ENCODE measurements at regions not wholly inside any gene's neighbourhood (a gene's known extent, or its start where the extent isn't known, plus 50 kb on each side); places are given as distances from the start of the nearest gene placed in this dataset.

- no peak overlapping the region for H3K27ac ChIP-seq (ENCODE audit: low read length)
- TF ChIP-seq CTCF (IDR thresholded peaks at IDR 0.05), result no peak
- intact Hi-C loops (cut with micrococcal nuclease), result no loop called here
- no peaks in the 10 kb centered on the region for H3K27me3 Mint-ChIP-seq (ENCODE audit: low read depth in 2 of 2)
- no peak for DNase-seq
- H3K4me3 ChIP-seq (ENCODE audit: low read length), result no peak overlapping the region
- H3K9me3 Mint-ChIP-seq, result peaks cover 6 to 7% of the 10 kb centered on the region in 2 donors
- H3K36me3 ChIP-seq (ENCODE audit: control insufficient read depth, insufficient read depth, low read length), result no peaks in the 10 kb centered on the region
- H3K27me3 ChIP-seq (ENCODE audit: control insufficient read depth, insufficient read depth, low read length), result no peaks in the 10 kb centered on the region
- no peak overlapping the region for H3K27ac Mint-ChIP-seq
- no peaks in the 10 kb centered on the region for H3K4me1 ChIP-seq (ENCODE audit: control insufficient read depth, insufficient read depth, low read length)
- H3K36me3 Mint-ChIP-seq, result no peaks in the 10 kb centered on the region
- H3K4me1 Mint-ChIP-seq, result no peaks in the 10 kb centered on the region
- H3K9me3 ChIP-seq (ENCODE audit: control insufficient read depth, insufficient read depth, low read length), result no peaks in the 10 kb centered on the region
- no CpG with 5 or more reads among the region's 1 CpG for WGBS (ENCODE audit: insufficient coverage)
- ATAC-seq, result no peak
- no peak overlapping the region for H3K4me3 Mint-ChIP-seq
Measured at GRCh38 chr4:175198056-175198455, 279.9 kb downstream of the ADAM29 start.

- no peaks in the 10 kb centered on the region for H3K27me3 ChIP-seq (ENCODE audit: control insufficient read depth, insufficient read depth, low read length)
- no peak overlapping the region for H3K27ac Mint-ChIP-seq
- H3K27me3 Mint-ChIP-seq (ENCODE audit: low read depth in 2 of 2), result no peaks in the 10 kb centered on the region
- no peak for ATAC-seq
- no peaks in the 10 kb centered on the region for H3K36me3 ChIP-seq (ENCODE audit: control insufficient read depth, insufficient read depth, low read length)
- WGBS (ENCODE audit: insufficient coverage), result 90% methylated on average over 8 of the region's 8 CpGs
- no peak for DNase-seq
- H3K4me1 ChIP-seq (ENCODE audit: control insufficient read depth, insufficient read depth, low read length), result no peaks in the 10 kb centered on the region
- H3K4me3 Mint-ChIP-seq, result no peak overlapping the region
- no peak overlapping the region for H3K4me3 ChIP-seq (ENCODE audit: low read length)
- no peak overlapping the region for H3K27ac ChIP-seq (ENCODE audit: low read length)
- TF ChIP-seq CTCF (IDR thresholded peaks at IDR 0.05), result no peak
- no peaks in the 10 kb centered on the region for H3K36me3 Mint-ChIP-seq
- no peaks in the 10 kb centered on the region for H3K4me1 Mint-ChIP-seq
- intact Hi-C loops (cut with micrococcal nuclease), result no loop called here
- peaks cover 15% of the 10 kb centered on the region for H3K9me3 ChIP-seq (ENCODE audit: control insufficient read depth, insufficient read depth, low read length)
- peaks cover 8 to 16% of the 10 kb centered on the region in 2 donors for H3K9me3 Mint-ChIP-seq
Measured at GRCh38 chr4:175215208-175215607, 297.1 kb downstream of the ADAM29 start.

- intact Hi-C loops (cut with micrococcal nuclease), result no loop called here
- H3K27ac Mint-ChIP-seq, result no peak overlapping the region
Measured at GRCh38 chr4:175215657-175216056, 297.5 kb downstream of the ADAM29 start.

More at GRCh38 chr4:175215657-175216056, 297.5 kb downstream of the ADAM29 start:
- ATAC-seq, result no peak
- Histone ChIP-seq H3K4me3 (ENCODE audit: low read length) (no peak overlapping the region), H3K27me3 (ENCODE audit: control insufficient read depth, insufficient read depth, low read length) (no peaks in the 10 kb centered on the region), H3K27ac (ENCODE audit: low read length) (no peak overlapping the region), H3K4me1 (ENCODE audit: control insufficient read depth, insufficient read depth, low read length) (no peaks in the 10 kb centered on the region), H3K9me3 (ENCODE audit: control insufficient read depth, insufficient read depth, low read length) (peaks cover 15% of the 10 kb centered on the region), H3K36me3 (ENCODE audit: control insufficient read depth, insufficient read depth, low read length) (no peaks in the 10 kb centered on the region)
- 88% methylated on average over 1 of the region's 1 CpG for WGBS (ENCODE audit: insufficient coverage)
- Mint-ChIP-seq H3K4me3 (no peak overlapping the region), H3K27me3 (ENCODE audit: low read depth in 2 of 2) (no peaks in the 10 kb centered on the region), H3K4me1 (no peaks in the 10 kb centered on the region), H3K36me3 (no peaks in the 10 kb centered on the region), H3K9me3 (peaks cover 8 to 16% of the 10 kb centered on the region in 2 donors)
- DNase-seq, result no peak
- TF ChIP-seq CTCF (IDR thresholded peaks at IDR 0.05), result no peak

All from natural killer cell (primary cell).